ENCODE measurements at regions not wholly inside any gene's neighbourhood (a gene's known extent, or its start where the extent isn't known, plus 50 kb on each side); places are given as distances from the start of the nearest gene placed in this dataset.

DNA sequence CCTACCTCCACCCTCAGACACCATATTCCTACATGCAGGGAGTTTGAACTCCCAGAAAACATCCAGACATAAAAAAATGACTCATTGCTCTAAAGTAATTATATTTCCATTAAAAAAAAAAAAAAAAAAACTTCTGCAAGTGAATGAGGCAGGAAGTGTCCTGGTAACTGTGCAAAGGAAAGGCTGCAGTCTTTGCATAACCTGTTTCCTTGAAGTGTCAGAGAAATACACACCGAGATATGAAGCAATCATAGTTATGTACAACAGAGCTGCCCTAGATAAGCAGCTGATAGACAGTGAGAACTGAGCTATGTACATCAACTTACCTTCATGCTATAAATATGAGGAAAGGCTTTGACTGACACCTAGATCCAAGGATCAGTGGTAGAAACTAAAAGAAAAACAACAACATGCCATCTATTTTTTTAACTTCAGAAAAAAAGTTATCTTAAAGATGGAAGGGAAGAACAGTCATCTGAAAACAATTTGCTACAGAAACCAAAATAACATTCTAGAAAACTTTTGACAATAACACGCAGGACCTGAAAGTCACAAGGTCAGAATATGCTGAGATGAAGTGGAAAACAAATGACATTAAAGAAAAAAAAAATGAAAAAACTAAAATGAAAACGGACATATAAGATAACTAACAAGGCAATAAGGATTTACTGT, 263.2 kb downstream of the SEC23A start:
- DNase-seq, result no peak

DNA sequence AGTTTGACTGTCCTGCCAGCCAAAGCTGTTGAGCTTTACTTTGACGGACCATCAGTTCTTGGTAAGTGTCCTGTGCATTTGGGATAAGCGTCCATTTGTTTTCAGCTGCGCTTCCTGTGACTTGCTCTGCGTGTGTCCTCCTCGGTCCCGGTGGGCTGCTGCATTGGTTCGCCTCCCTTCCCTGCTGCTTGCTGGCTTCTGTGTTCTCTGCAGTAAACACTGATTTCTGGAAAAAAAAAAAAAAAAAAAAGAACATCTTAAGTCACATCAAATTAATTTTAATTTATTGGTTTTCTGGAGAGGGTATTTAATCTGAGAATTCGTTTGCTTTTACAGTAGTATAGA, 264.1 kb downstream of the SEC23A start:
- DNase-seq, result no peak

DNA sequence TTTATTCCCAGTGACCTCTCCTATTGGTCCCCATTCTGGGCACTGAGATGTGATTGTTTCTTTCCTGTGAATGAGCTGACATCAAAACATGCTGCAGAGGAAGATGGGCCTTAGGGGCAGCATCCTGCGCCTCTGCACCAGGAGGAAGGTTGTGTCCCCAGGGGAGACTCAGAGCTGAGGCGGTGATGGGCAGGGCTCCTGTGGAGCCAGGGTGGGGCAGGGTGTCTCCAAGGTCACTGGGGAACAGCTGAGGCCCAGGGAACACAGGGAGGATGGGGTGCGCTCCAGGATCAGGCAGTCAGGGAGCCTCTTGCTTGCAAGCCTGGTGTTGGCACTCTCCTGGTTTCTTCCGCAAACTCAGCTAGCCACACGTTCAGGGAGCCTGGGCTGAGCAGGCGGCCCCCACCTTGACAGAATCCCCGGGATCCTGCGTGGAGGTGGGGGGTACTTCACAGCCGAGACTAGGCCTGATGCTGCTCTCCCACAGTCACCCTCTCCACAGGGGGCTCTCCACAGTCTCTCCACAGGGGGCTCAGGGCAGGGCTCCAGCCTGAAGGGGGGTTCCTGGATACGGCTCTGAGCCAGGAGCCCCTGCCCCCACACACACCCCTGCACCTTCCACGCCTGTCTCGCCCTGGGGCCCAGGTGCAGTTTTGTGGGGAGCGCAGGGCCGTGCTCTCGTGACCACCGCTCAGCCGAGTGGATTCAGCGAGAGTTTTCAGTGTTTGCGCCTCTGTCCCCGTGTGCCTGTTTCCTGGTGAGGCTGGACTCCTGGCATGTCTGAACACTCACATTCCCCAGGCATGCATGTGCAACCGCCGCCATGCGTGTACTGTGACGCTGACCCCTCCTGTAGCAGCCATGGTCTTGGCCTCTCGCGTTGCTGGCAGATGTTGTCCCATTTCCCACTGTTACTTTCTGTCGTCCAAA, 264.7 kb downstream of the SEC23A start:
- no peak for DNase-seq

DNA sequence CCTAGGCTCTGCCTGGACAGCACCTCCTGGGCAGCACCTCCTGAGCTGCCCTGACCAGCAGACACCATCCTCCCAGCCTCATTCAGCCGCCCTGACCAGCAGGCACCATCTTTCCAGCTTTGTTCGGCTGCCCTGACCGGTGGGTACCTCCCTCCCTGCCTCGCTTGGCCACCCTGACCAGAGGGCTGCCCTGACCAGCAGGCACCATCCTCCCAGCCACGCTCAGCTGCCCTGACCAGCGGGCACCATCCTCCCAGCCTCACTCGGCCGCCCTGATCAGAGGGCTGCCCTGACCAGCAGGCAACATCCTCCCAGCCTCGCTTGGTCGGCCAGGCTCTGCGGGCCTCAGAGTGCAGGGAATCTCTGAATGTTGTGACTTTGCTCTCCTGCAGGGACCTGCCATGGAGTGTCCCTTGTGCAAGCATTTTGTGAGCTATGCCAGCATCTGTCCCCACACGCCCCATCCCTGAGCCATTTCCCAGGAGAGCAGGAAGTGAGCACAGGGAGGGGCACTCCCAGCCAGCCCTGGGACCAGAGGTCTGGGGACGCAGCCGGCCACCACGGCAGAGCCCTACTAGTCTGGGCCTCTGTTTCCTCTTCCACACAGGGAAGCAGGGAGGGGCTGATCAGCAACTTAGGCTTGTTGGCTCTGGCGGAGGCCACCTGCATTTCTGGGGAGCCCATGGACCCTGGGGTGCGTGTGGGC, 265.5 kb downstream of the SEC23A start:
- DNase-seq, result no peak

DNA sequence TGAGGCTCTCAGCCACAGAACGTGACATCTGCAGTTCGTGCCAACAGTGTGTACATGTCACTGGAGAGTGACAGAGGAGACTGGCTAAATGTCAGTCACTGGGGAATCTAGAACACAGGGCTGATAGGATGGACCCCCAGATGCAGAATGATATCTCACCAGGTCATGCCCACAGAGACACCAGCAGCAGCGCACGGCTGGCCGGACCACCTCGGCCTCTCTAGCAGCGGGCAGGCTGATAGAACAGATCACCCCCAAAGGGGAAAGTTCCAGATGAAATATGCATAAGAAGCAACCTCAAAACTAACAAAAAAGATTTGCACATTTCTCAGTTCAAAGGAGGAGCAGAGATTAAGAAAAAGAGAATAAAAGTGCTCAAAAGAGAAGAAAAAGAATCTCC, 266.5 kb downstream of the SEC23A start:
- DNase-seq, result no peak

DNA sequence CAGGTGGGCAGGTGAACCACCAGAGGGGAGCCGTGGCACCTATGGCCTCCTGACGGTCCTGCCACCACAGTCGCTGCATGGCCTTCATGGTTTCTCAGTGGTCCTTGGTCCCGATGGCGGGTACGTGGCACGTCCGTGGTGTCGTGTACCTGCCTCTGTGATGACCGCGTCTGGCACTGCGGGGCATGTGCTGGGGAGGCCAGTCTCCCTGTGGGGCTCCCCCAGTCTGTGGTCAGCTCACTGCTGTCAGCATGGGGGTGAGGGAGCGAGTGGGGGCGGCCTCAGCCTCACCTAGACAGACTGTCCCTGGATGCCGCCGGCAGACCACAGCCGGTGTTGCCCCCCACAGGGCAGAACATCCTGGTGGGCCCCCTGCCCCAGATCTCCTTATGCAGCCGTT, 267.2 kb downstream of the SEC23A start:
- DNase-seq, result no peak

GRCh38 chr14:38828183-38828827, 274.7 kb downstream of the SEC23A start:
- DNase-seq, result no peak

GRCh38 chr14:38824706-38825105, 278.3 kb downstream of the SEC23A start:
- DNase-seq, result no peak

DNA sequence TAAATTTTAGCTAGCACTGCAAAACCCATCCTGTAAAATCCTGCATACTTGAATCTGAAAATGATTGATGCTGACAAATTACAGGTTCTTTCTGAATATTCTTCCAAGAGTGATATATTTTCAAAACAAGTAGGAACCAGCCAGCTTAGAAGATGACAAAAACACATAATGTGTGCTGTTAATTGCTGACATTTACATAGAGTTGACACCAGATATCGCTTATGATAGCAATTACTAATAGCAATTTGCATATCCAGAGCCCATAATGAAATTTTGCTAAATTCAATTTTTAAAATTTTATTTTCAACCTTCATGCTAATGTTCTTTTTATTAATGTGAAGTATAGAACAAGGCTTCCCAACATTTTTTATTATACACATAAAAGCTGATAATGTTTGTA, 284.5 kb downstream of the SEC23A start:
- DNase-seq, result no peak

DNA sequence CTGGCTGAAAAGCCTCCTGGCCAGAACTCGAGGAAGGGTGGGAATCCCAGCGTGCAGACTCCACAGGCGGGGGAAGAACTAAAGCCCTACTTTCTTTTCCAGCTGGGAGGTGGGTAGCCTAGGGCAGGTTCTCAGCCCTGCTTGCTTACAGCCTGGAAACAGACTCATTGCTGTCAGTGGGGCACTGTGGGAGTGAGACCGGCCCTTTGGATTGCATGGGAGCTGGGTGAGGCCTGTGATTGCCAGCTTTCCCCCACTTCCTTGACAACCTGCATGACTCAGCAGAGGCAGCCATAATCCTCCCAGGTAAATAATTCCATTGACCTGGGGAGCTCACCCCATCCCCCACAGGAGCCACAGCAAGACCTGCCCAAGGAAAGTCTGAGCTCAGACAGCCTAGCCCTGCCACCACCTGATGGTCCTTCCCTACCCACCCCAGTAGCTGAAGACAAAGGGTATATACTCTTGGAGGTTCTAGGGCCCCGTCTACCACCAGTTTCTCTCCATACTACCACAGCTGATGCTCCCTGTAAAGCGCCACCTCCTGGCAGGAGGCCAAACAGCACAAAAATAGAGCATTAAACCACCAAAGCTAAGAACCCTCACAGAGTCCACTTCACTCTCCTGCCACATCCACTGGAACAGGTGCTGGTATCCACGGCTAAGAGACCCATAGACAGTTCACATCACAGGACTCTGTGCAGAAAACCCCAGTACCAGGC, 294.1 kb downstream of the SEC23A start:
- peak; percentile 15 for DNase-seq

DNA sequence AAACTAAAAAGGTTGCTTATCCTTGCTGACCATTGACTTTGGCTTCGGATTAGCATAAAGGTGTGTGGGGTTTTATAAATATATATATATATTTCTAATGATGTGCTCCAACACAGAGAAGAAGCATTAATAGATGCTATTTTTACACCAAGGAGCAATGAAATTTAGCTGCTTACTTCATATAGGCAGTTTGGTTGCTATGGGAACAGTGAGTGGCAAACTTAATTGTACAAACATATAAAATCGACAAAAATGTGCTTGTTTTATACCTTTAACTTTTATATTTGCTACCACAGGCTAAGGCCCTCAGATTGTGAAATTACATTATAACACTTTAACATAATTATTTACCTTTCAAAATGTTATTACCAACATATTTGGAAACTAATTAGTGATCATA, 303.4 kb downstream of the SEC23A start:
- DNase-seq, result no peak

DNA sequence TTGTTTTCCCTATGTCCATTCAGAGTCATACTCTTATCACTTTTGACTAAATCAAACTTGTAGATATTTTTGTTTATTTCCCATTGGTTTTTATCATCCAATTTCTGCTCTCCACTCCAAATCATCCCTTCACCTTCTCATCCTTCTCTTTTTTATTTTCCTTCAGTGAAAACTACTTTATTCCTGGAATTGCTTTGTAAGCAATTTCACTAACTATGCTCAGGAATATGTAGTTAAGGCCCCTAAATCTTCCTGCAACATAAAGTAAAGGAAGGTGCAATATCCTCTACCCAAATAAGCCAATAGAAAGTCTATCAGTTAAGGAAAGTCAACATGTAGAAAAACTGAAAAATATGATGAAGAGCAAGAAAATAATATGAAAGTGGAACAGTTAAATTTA, 308.4 kb downstream of the SEC23A start:
- DNase-seq, result no peak

DNA sequence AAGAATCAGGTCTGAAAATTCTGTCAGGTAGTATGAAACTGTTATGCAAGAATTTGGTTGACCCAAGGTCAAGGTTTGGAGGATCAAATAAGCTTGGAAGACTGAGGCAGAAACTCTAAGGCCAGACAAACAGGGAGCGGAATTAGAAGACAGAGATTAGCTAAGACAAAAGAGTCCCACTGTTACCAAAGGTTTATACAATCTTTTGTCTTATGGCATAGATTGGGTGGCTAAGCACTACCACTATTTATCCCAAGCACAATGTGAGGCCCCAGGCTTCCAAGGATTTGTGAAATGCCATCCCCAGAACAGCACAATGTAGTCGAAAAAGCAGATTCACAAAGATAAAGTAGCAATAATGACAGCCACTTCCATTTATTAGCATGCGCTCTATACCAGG, 311.2 kb downstream of the SEC23A start:
- no peak for DNase-seq

DNA sequence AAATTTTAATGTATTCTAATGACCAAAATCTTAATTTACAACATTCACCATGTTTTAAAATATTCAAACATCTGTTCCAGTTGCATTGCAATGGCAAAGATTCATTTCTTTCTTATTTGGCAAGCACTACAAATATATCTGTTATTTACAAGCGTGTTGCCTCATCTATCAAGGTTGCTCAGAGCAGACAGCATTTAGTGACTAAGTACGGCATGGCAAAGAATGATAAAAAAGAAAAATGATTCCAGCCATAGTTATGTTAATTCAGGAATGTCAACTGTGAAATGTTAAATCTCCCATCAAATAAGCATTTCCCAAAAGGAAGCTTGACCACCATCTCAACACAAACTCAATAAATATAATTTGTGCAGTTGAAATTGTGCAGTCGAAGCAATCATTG, 312.1 kb downstream of the SEC23A start:
- DNase-seq, result no peak

DNA sequence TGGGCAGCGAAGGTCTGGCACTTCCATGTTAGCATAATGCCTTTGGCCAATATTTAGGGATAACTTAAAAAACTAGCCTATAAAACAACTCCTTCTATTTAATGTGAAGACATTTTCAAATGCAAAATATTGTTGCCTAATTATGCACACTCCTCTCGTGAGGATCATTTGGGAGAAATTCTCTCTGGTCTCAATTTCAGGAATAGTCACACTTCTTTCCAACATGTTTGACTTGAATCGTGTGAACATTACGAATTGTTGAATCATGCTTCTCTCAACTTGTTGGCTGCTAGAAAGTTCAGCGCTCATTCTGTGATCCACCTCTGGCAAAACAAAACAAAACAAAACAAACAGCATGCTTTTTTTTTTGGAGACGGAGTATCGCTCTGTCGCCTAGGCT, 313.2 kb downstream of the SEC23A start:
- DNase-seq, result no peak

GRCh38 chr14:38788060-38788459, 315.0 kb downstream of the SEC23A start:
- no peak for DNase-seq

GRCh38 chr14:38786921-38787320, 316.1 kb downstream of the SEC23A start:
- DNase-seq, result no peak

GRCh38 chr14:38777401-38777800, 325.6 kb downstream of the SEC23A start:
- DNase-seq, result no peak

- DNase-seq, result no peak
Observed at GRCh38 chr14:38775986-38776385, 327.0 kb downstream of the SEC23A start.

GRCh38 chr14:38774162-38774561, 328.9 kb downstream of the SEC23A start:
- no peak for DNase-seq

- DNase-seq, result no peak
Observed at GRCh38 chr14:38770251-38770650, 332.8 kb downstream of the SEC23A start.

DNA sequence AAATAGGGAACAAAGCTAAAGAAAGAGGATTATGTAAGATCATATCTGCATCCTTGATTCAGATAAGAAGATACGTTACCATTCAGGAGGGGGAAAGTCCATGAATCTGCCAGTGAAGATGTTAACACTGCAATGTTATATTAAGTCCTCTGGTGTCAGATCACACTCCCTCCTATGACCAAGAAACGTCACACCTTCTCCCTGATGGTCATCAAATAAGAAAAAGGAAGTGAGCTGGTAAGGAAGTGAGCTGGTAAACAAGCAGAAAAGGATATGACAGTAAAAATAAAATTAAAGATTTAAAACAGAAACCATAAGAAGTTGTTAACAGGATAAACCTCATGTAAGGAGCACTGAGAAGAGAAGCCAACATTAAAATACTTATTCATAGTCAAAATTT, 340.2 kb downstream of the SEC23A start:
- no peak for DNase-seq

DNA sequence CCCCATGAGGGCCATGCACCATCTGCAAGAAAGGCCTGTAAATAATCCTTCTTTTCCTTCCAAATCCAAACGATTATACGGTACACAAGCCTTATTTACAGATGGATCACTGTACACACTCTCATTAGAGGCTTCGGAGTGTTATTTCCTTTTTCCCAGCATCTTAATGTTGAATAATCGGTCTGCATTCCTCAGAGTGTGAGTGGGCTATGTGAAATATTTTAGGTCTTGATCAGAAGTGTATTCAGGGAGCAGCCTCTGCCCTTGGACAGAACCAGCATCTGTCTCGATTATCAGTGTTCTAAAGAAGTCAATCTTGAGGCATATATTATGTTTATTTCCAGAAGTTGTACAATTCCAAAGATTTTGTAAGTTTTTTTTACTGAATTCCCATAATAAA, 340.6 kb downstream of the SEC23A start:
- DNase-seq, result no peak
